ENCODE measurements at regions not wholly inside any gene's neighbourhood (a gene's known extent, or its start where the extent isn't known, plus 50 kb on each side); places are given as distances from the start of the nearest gene placed in this dataset.

- Histone ChIP-seq H3K9ac (ENCODE audit: insufficient read length) (no peak overlapping the region), H3K4me3 (no peak overlapping the region), H3K36me3 (ENCODE audit: insufficient read depth, low read length) (no peaks in the 10 kb centered on the region), H3K27ac (no peak overlapping the region), H3K9me3 (ENCODE audit: low read depth, low read length) (no peaks in the 10 kb centered on the region)
- DNase-seq (ENCODE audit: low read depth, low spot score) = no peak
- TF ChIP-seq EZH2 (IDR thresholded peaks at IDR 0.05) (no peak), FOXP2 (optimal IDR thresholded peaks at IDR 0.05; ENCODE audit: control extremely low read depth, extremely low read length, insufficient read depth) (no peak), POLR2AphosphoS5 (IDR thresholded peaks at IDR 0.05; ENCODE audit: borderline replicate concordance, low read depth, low read length) (no peak)
These were observed 157.6 kb downstream of the NSUN3 start for GRCh38 chr3:94220426-94220825.

GRCh38 chr3:94221829-94222228 is 159.0 kb downstream of the NSUN3 start:
- DNase-seq (ENCODE audit: low read depth, low spot score) = no peak
- H3K4me3 ChIP-seq = no peak overlapping the region
- no peaks in the 10 kb centered on the region for H3K9me3 ChIP-seq (ENCODE audit: low read depth, low read length)
- TF ChIP-seq FOXP2 (optimal IDR thresholded peaks at IDR 0.05; ENCODE audit: control extremely low read depth, extremely low read length, insufficient read depth) (no peak), POLR2AphosphoS5 (IDR thresholded peaks at IDR 0.05; ENCODE audit: borderline replicate concordance, low read depth, low read length) (no peak), EZH2 (IDR thresholded peaks at IDR 0.05) (no peak)
- no peak overlapping the region for H3K27ac ChIP-seq
- H3K36me3 ChIP-seq (ENCODE audit: insufficient read depth, low read length) = no peaks in the 10 kb centered on the region
- no peak overlapping the region for H3K9ac ChIP-seq (ENCODE audit: insufficient read length)

GRCh38 chr3:94225148-94225865 is 162.4 kb downstream of the NSUN3 start:
- H3K27ac ChIP-seq = no peak overlapping the region
- H3K9ac ChIP-seq (ENCODE audit: insufficient read length) = no peak overlapping the region
- TF ChIP-seq EZH2 (IDR thresholded peaks at IDR 0.05) = no peak
- TF ChIP-seq FOXP2 (optimal IDR thresholded peaks at IDR 0.05; ENCODE audit: control extremely low read depth, extremely low read length, insufficient read depth) = no peak
- no peak for TF ChIP-seq POLR2AphosphoS5 (IDR thresholded peaks at IDR 0.05; ENCODE audit: borderline replicate concordance, low read depth, low read length)
- no peaks in the 10 kb centered on the region for H3K36me3 ChIP-seq (ENCODE audit: insufficient read depth, low read length)
- no peak for DNase-seq (ENCODE audit: low read depth, low spot score)
- H3K9me3 ChIP-seq (ENCODE audit: low read depth, low read length) = no peaks in the 10 kb centered on the region
- H3K4me3 ChIP-seq = no peak overlapping the region

GRCh38 chr3:94226078-94226477 is 163.2 kb downstream of the NSUN3 start:
- TF ChIP-seq POLR2AphosphoS5 (IDR thresholded peaks at IDR 0.05; ENCODE audit: borderline replicate concordance, low read depth, low read length) (no peak), FOXP2 (optimal IDR thresholded peaks at IDR 0.05; ENCODE audit: control extremely low read depth, extremely low read length, insufficient read depth) (no peak), EZH2 (IDR thresholded peaks at IDR 0.05) (no peak)
- H3K36me3 ChIP-seq (ENCODE audit: insufficient read depth, low read length) = no peaks in the 10 kb centered on the region
- DNase-seq (ENCODE audit: low read depth, low spot score) = no peak
- H3K9me3 ChIP-seq (ENCODE audit: low read depth, low read length) = no peaks in the 10 kb centered on the region
- no peak overlapping the region for H3K9ac ChIP-seq (ENCODE audit: insufficient read length)
- H3K27ac ChIP-seq = peak overlapping the region; percentile 49; the same call in 1 of the 2 replicates
- no peak overlapping the region for H3K4me3 ChIP-seq

- H3K9ac ChIP-seq (ENCODE audit: insufficient read length) = no peak overlapping the region
- TF ChIP-seq EZH2 (IDR thresholded peaks at IDR 0.05) (no peak), POLR2AphosphoS5 (IDR thresholded peaks at IDR 0.05; ENCODE audit: borderline replicate concordance, low read depth, low read length) (no peak), FOXP2 (optimal IDR thresholded peaks at IDR 0.05; ENCODE audit: control extremely low read depth, extremely low read length, insufficient read depth) (no peak)
- H3K36me3 ChIP-seq (ENCODE audit: insufficient read depth, low read length) = no peaks in the 10 kb centered on the region
- H3K27ac ChIP-seq = no peak overlapping the region
- no peak overlapping the region for H3K4me3 ChIP-seq
- DNase-seq (ENCODE audit: low read depth, low spot score) = no peak
- no peaks in the 10 kb centered on the region for H3K9me3 ChIP-seq (ENCODE audit: low read depth, low read length)
These were observed 170.1 kb downstream of the NSUN3 start for GRCh38 chr3:94232921-94233320.

- Histone ChIP-seq H3K9ac (ENCODE audit: insufficient read length) (no peak overlapping the region), H3K4me3 (no peak overlapping the region), H3K36me3 (ENCODE audit: insufficient read depth, low read length) (no peaks in the 10 kb centered on the region), H3K27ac (no peak overlapping the region), H3K9me3 (ENCODE audit: low read depth, low read length) (no peaks in the 10 kb centered on the region)
- TF ChIP-seq EZH2 (IDR thresholded peaks at IDR 0.05) (no peak), POLR2AphosphoS5 (IDR thresholded peaks at IDR 0.05; ENCODE audit: borderline replicate concordance, low read depth, low read length) (no peak), FOXP2 (optimal IDR thresholded peaks at IDR 0.05; ENCODE audit: control extremely low read depth, extremely low read length, insufficient read depth) (no peak)
- no peak for DNase-seq (ENCODE audit: low read depth, low spot score)
These were observed 171.4 kb downstream of the NSUN3 start for GRCh38 chr3:94234177-94234788.

- H3K36me3 ChIP-seq (ENCODE audit: insufficient read depth, low read length) = no peaks in the 10 kb centered on the region
- no peak overlapping the region for H3K4me3 ChIP-seq
- no peak for DNase-seq (ENCODE audit: low read depth, low spot score)
- no peak for TF ChIP-seq POLR2AphosphoS5 (IDR thresholded peaks at IDR 0.05; ENCODE audit: borderline replicate concordance, low read depth, low read length)
- TF ChIP-seq FOXP2 (optimal IDR thresholded peaks at IDR 0.05; ENCODE audit: control extremely low read depth, extremely low read length, insufficient read depth) = no peak
- no peak for TF ChIP-seq EZH2 (IDR thresholded peaks at IDR 0.05)
- H3K9me3 ChIP-seq (ENCODE audit: low read depth, low read length) = no peaks in the 10 kb centered on the region
- H3K27ac ChIP-seq = no peak overlapping the region
- no peak overlapping the region for H3K9ac ChIP-seq (ENCODE audit: insufficient read length)
These were observed 179.1 kb downstream of the NSUN3 start for GRCh38 chr3:94241986-94242385.

GRCh38 chr3:94246171-94246570 is 183.3 kb downstream of the NSUN3 start:
- no peak overlapping the region for H3K9ac ChIP-seq (ENCODE audit: insufficient read length)
- TF ChIP-seq EZH2 (IDR thresholded peaks at IDR 0.05) = no peak
- TF ChIP-seq FOXP2 (optimal IDR thresholded peaks at IDR 0.05; ENCODE audit: control extremely low read depth, extremely low read length, insufficient read depth) = no peak
- no peak for TF ChIP-seq POLR2AphosphoS5 (IDR thresholded peaks at IDR 0.05; ENCODE audit: borderline replicate concordance, low read depth, low read length)
- no peak for DNase-seq (ENCODE audit: low read depth, low spot score)
- no peaks in the 10 kb centered on the region for H3K9me3 ChIP-seq (ENCODE audit: low read depth, low read length)
- H3K36me3 ChIP-seq (ENCODE audit: insufficient read depth, low read length) = no peaks in the 10 kb centered on the region
- H3K27ac ChIP-seq = no peak overlapping the region
- H3K4me3 ChIP-seq = no peak overlapping the region

All from SK-N-MC (cell line).